ENCODE measurements at regions not wholly inside any gene's neighbourhood (a gene's known extent, or its start where the extent isn't known, plus 50 kb on each side); places are given as distances from the start of the nearest gene placed in this dataset.

- TF ChIP-seq POLR2AphosphoS5 (IDR thresholded peaks at IDR 0.05; ENCODE audit: low read depth, low read length) = no peak
Observed at GRCh38 chr6:159376516-159377158, 207.4 kb downstream of the FNDC1 start.

DNA sequence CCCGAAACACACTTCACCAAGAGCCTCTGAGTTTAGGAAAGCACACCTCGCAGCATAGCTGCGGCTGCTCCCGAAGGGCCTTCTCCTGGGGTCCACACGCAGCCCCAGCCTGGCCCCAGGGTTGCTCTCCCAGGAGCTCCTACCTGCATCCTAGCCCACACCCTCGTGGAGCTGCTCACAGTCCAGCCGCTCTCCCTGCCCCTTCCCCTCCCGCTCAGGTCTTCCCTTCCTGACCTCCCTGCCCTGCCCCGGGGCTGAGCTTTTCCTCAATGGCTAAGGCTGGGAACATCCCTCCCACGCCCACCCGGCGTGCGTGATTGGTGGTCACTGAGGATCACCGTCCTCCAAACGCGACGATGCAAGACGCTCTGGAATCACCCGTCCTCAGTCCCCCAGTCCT, 205.8 kb downstream of the FNDC1 start:
- TF ChIP-seq SIN3A (IDR thresholded peaks at IDR 0.05; ENCODE audit: borderline replicate concordance, insufficient read depth, low read length) = no peak
- TF ChIP-seq, protein P1, sequence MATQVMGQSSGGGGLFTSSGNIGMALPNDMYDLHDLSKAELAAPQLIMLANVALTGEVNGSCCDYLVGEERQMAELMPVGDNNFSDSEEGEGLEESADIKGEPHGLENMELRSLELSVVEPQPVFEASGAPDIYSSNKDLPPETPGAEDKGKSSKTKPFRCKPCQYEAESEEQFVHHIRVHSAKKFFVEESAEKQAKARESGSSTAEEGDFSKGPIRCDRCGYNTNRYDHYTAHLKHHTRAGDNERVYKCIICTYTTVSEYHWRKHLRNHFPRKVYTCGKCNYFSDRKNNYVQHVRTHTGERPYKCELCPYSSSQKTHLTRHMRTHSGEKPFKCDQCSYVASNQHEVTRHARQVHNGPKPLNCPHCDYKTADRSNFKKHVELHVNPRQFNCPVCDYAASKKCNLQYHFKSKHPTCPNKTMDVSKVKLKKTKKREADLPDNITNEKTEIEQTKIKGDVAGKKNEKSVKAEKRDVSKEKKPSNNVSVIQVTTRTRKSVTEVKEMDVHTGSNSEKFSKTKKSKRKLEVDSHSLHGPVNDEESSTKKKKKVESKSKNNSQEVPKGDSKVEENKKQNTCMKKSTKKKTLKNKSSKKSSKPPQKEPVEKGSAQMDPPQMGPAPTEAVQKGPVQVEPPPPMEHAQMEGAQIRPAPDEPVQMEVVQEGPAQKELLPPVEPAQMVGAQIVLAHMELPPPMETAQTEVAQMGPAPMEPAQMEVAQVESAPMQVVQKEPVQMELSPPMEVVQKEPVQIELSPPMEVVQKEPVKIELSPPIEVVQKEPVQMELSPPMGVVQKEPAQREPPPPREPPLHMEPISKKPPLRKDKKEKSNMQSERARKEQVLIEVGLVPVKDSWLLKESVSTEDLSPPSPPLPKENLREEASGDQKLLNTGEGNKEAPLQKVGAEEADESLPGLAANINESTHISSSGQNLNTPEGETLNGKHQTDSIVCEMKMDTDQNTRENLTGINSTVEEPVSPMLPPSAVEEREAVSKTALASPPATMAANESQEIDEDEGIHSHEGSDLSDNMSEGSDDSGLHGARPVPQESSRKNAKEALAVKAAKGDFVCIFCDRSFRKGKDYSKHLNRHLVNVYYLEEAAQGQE (IDR thresholded peaks at IDR 0.05; ENCODE audit: insufficient read depth in 1 of 2, low read depth in 2 of 2, low read length in 2 of 2) = no peak
- no peak for TF ChIP-seq TAF1 (IDR thresholded peaks at IDR 0.05; ENCODE audit: borderline replicate concordance, insufficient read depth, low read length)
- TF ChIP-seq POLR2AphosphoS5 (IDR thresholded peaks at IDR 0.05; ENCODE audit: low read depth, low read length) = no peak
- TF ChIP-seq FOXP2 (optimal IDR thresholded peaks at IDR 0.05; ENCODE audit: borderline replicate concordance, extremely low read depth, extremely low read length, insufficient read depth) = no peak

DNA sequence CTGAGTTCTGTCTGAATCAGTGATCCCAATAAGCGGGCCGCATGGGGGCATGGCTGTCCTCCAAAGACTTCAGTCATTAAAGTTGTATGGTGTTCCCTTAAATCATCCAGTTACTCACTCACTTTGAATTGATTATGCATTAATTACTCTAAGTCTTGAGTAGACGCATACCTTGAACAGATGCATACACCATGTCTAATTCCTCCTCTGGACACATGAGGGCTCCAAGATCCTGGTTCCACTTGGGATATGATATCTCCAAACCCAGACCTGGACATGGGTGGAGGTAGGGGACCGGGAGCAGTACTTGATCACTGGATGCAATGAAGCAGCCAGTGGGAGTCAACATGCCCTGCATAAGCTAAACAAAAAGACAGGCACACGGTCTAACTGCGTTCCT, 204.5 kb downstream of the FNDC1 start:
- TF ChIP-seq POLR2AphosphoS5 (IDR thresholded peaks at IDR 0.05; ENCODE audit: low read depth, low read length) (no peak), SIN3A (IDR thresholded peaks at IDR 0.05; ENCODE audit: borderline replicate concordance, insufficient read depth, low read length) (no peak), TAF1 (IDR thresholded peaks at IDR 0.05; ENCODE audit: borderline replicate concordance, insufficient read depth, low read length) (no peak), FOXP2 (optimal IDR thresholded peaks at IDR 0.05; ENCODE audit: borderline replicate concordance, extremely low read depth, extremely low read length, insufficient read depth) (no peak)
- TF ChIP-seq, protein P1 (IDR thresholded peaks at IDR 0.05; ENCODE audit: insufficient read depth in 1 of 2, low read depth in 2 of 2, low read length in 2 of 2) = no peak

GRCh38 chr6:159372333-159372732, 203.1 kb downstream of the FNDC1 start:
- TF ChIP-seq FOXP2 (optimal IDR thresholded peaks at IDR 0.05; ENCODE audit: borderline replicate concordance, extremely low read depth, extremely low read length, insufficient read depth) (no peak), SIN3A (IDR thresholded peaks at IDR 0.05; ENCODE audit: borderline replicate concordance, insufficient read depth, low read length) (no peak), TAF1 (IDR thresholded peaks at IDR 0.05; ENCODE audit: borderline replicate concordance, insufficient read depth, low read length) (no peak), POLR2AphosphoS5 (IDR thresholded peaks at IDR 0.05; ENCODE audit: low read depth, low read length) (no peak)
- TF ChIP-seq, protein P1 (IDR thresholded peaks at IDR 0.05; ENCODE audit: insufficient read depth in 1 of 2, low read depth in 2 of 2, low read length in 2 of 2) = no peak

DNA sequence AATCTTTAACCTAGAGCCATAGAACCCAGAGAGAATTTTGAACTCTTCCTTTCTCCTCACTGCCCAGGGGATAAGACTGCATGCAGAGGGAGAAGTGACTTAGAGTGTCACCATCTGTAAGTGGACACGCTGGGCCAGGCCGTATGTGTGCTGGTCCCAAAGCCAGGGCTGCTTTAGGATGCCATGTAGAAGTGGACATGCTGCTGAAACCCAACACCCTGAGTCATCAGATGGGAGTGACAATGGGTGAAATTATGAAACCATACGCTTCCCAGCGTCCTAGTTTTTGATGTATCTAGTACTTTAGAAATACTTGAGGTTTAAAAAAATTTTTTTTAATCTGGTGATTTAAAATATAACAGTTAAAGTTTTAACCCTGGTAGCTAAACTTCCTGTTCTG, 191.1 kb downstream of the FNDC1 start:
- TF ChIP-seq TAF1 (IDR thresholded peaks at IDR 0.05; ENCODE audit: borderline replicate concordance, insufficient read depth, low read length) (no peak), POLR2AphosphoS5 (IDR thresholded peaks at IDR 0.05; ENCODE audit: low read depth, low read length) (no peak), SIN3A (IDR thresholded peaks at IDR 0.05; ENCODE audit: borderline replicate concordance, insufficient read depth, low read length) (no peak), FOXP2 (optimal IDR thresholded peaks at IDR 0.05; ENCODE audit: borderline replicate concordance, extremely low read depth, extremely low read length, insufficient read depth) (no peak)
- TF ChIP-seq, protein P1 (IDR thresholded peaks at IDR 0.05; ENCODE audit: insufficient read depth in 1 of 2, low read depth in 2 of 2, low read length in 2 of 2) = no peak
